ENCODE measurements at regions not wholly inside any gene's neighbourhood (a gene's known extent, or its start where the extent isn't known, plus 50 kb on each side); places are given as distances from the start of the nearest gene placed in this dataset.

GRCh38 chr2:156189584-156189983 is 142.9 kb downstream of the NR4A2 start:
- Mint-ChIP-seq H3K4me3 (ENCODE audit: unreplicated experiment) (no peak overlapping the region), H3K9me3 (ENCODE audit: unreplicated experiment) (no peaks in the 10 kb centered on the region)

GRCh38 chr2:156189143-156189542 is 143.4 kb downstream of the NR4A2 start:
- no peaks in the 10 kb centered on the region for H3K4me1 Mint-ChIP-seq (ENCODE audit: low read depth, unreplicated experiment)
- DNase-seq, result no peak

More at GRCh38 chr2:156189584-156189983, 142.9 kb downstream of the NR4A2 start:
- no peak for DNase-seq
- no peaks in the 10 kb centered on the region for H3K4me1 Mint-ChIP-seq (ENCODE audit: low read depth, unreplicated experiment)
- no peak for TF ChIP-seq CTCF (IDR thresholded peaks at IDR 0.05; ENCODE audit: partially characterized antibody, unreplicated experiment)
- H3K36me3 Mint-ChIP-seq (ENCODE audit: unreplicated experiment), result no peaks in the 10 kb centered on the region
- no peaks in the 10 kb centered on the region for H3K27me3 Mint-ChIP-seq (ENCODE audit: unreplicated experiment)
- no peak overlapping the region for H3K27ac Mint-ChIP-seq (ENCODE audit: unreplicated experiment)

DNA sequence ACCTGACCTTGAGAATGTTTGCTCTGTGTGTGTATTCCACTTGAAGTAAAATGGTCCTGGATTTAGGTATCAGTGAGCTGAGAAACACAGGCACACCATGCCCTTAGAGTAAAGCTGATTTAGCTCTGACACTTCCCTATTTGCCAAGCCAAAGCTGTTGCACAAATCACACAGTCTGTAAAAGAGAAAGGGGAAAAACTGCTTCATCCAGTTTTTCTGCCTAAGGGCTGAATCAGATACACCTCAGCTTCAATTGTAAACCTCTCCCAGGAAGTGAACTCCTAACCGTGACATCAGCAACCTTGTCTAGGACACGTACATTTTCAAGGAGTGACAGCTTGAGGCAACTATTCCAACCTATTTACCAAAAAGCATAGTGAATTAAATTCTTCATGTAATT is 150.4 kb downstream of the NR4A2 start:
- no peak for TF ChIP-seq CTCF (IDR thresholded peaks at IDR 0.05; ENCODE audit: partially characterized antibody, unreplicated experiment)
- no peak overlapping the region for H3K27ac Mint-ChIP-seq (ENCODE audit: unreplicated experiment)
- no peak overlapping the region for H3K4me3 Mint-ChIP-seq (ENCODE audit: unreplicated experiment)
- H3K9me3 Mint-ChIP-seq (ENCODE audit: unreplicated experiment), result no peaks in the 10 kb centered on the region
- DNase-seq, result no peak
- H3K4me1 Mint-ChIP-seq (ENCODE audit: low read depth, unreplicated experiment), result no peaks in the 10 kb centered on the region
- H3K27me3 Mint-ChIP-seq (ENCODE audit: unreplicated experiment), result no peaks in the 10 kb centered on the region
- H3K36me3 Mint-ChIP-seq (ENCODE audit: unreplicated experiment), result no peaks in the 10 kb centered on the region

More at GRCh38 chr2:156189143-156189542, 143.4 kb downstream of the NR4A2 start:
- Mint-ChIP-seq H3K27ac (ENCODE audit: unreplicated experiment) (no peak overlapping the region), H3K36me3 (ENCODE audit: unreplicated experiment) (no peaks in the 10 kb centered on the region), H3K4me3 (ENCODE audit: unreplicated experiment) (no peak overlapping the region), H3K27me3 (ENCODE audit: unreplicated experiment) (no peaks in the 10 kb centered on the region), H3K9me3 (ENCODE audit: unreplicated experiment) (no peaks in the 10 kb centered on the region)
- no peak for TF ChIP-seq CTCF (IDR thresholded peaks at IDR 0.05; ENCODE audit: partially characterized antibody, unreplicated experiment)

DNA sequence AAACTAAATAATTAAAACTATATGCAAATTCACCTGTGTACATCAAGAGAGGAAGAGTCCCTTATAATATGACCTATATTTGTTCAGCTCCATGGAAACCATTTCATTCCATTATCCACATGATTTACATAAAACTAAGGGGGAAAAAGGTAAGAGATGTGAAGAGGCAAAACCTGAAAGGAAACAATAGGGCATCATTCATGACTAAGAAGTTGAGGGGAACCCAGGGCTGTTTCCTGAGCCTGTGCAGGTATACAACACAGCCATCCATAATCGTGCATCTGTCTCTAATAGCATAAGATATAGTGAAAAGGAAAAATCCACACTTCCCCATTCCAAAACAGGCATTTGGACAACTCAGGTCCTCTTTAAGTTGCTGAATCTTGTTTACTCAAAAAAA is 151.3 kb downstream of the NR4A2 start:
- no peaks in the 10 kb centered on the region for H3K9me3 Mint-ChIP-seq (ENCODE audit: unreplicated experiment)
- TF ChIP-seq CTCF (IDR thresholded peaks at IDR 0.05; ENCODE audit: partially characterized antibody, unreplicated experiment), result no peak
- no peak for DNase-seq
- H3K27me3 Mint-ChIP-seq (ENCODE audit: unreplicated experiment), result no peaks in the 10 kb centered on the region
- H3K4me3 Mint-ChIP-seq (ENCODE audit: unreplicated experiment), result no peak overlapping the region
- H3K4me1 Mint-ChIP-seq (ENCODE audit: low read depth, unreplicated experiment), result no peaks in the 10 kb centered on the region
- H3K36me3 Mint-ChIP-seq (ENCODE audit: unreplicated experiment), result no peaks in the 10 kb centered on the region
- no peak overlapping the region for H3K27ac Mint-ChIP-seq (ENCODE audit: unreplicated experiment)

GRCh38 chr2:156177654-156178053 is 154.9 kb downstream of the NR4A2 start:
- H3K27me3 Mint-ChIP-seq (ENCODE audit: unreplicated experiment), result no peaks in the 10 kb centered on the region
- no peak overlapping the region for H3K27ac Mint-ChIP-seq (ENCODE audit: unreplicated experiment)
- no peaks in the 10 kb centered on the region for H3K36me3 Mint-ChIP-seq (ENCODE audit: unreplicated experiment)
- H3K4me1 Mint-ChIP-seq (ENCODE audit: low read depth, unreplicated experiment), result no peaks in the 10 kb centered on the region
- DNase-seq, result no peak
- no peak overlapping the region for H3K4me3 Mint-ChIP-seq (ENCODE audit: unreplicated experiment)
- no peak for TF ChIP-seq CTCF (IDR thresholded peaks at IDR 0.05; ENCODE audit: partially characterized antibody, unreplicated experiment)
- peaks cover 2% of the 10 kb centered on the region for H3K9me3 Mint-ChIP-seq (ENCODE audit: unreplicated experiment)

All from glutamatergic neuron (in vitro differentiated cells).